HG03432 (cell line): ENCODE measurements at regions not wholly inside any gene's neighbourhood (a gene's known extent, or its start where the extent isn't known, plus 50 kb on each side); places are given as distances from the start of the nearest gene placed in this dataset.
"Not testable (repeated sequence)": the region's sequence is repeated elsewhere in the genome, so short reads cannot be mapped to it uniquely, and the experiment has no call there.

Source experiments
- ATAC-seq: cut with Tn5 transposase; IDR thresholded peaks from one replicate; pipeline ENCODE4 v1.9.1; 2021; ENCODE audit warnings: mild to moderate bottlenecking, moderate library complexity; ENCODE audit not compliant: unreplicated experiment

- no peak for ATAC-seq
Observed at GRCh38 chr4:45283352-45283751, 557.0 kb upstream of the GNPDA2 start.

GRCh38 chr4:45280121-45280520 is 553.8 kb upstream of the GNPDA2 start:
- ATAC-seq, result no peak

- no peak for ATAC-seq
Observed at GRCh38 chr4:45275862-45276261, 549.5 kb upstream of the GNPDA2 start.

GRCh38 chr4:45248106-45248505 is 521.8 kb upstream of the GNPDA2 start:
- ATAC-seq, result not testable (repeated sequence)

GRCh38 chr4:45241976-45242375 is 515.6 kb upstream of the GNPDA2 start:
- no peak for ATAC-seq

GRCh38 chr4:45229206-45229605 is 502.9 kb upstream of the GNPDA2 start:
- no peak for ATAC-seq

GRCh38 chr4:45215976-45216542 is 489.7 kb upstream of the GNPDA2 start:
- ATAC-seq, result no peak

- not testable (repeated sequence) for ATAC-seq
Observed at GRCh38 chr4:45208476-45208875, 482.1 kb upstream of the GNPDA2 start.

GRCh38 chr4:45207864-45208331 is 481.5 kb upstream of the GNPDA2 start:
- ATAC-seq, result not testable (repeated sequence)

- not testable (repeated sequence) for ATAC-seq
Observed at GRCh38 chr4:45207241-45207863, 481.0 kb upstream of the GNPDA2 start.

- no peak for ATAC-seq
Observed at GRCh38 chr4:45199736-45200135, 473.4 kb upstream of the GNPDA2 start.

- no peak for ATAC-seq
Observed at GRCh38 chr4:45188501-45188900, 462.1 kb upstream of the GNPDA2 start.

- no peak for ATAC-seq
Observed at GRCh38 chr4:45186249-45186648, 459.9 kb upstream of the GNPDA2 start.

GRCh38 chr4:45183905-45184304 is 457.5 kb upstream of the GNPDA2 start:
- no peak for ATAC-seq

- no peak for ATAC-seq
Observed at GRCh38 chr4:45172636-45173035, 446.3 kb upstream of the GNPDA2 start.

GRCh38 chr4:45160951-45161350 is 434.6 kb upstream of the GNPDA2 start:
- no peak for ATAC-seq

- ATAC-seq, result no peak
Observed at GRCh38 chr4:45155081-45155777, 428.9 kb upstream of the GNPDA2 start.

GRCh38 chr4:45147866-45148265 is 421.5 kb upstream of the GNPDA2 start:
- ATAC-seq, result no peak

GRCh38 chr4:45131020-45131419 is 404.7 kb upstream of the GNPDA2 start:
- no peak for ATAC-seq

- ATAC-seq, result no peak
Observed at GRCh38 chr4:45122406-45122805, 396.1 kb upstream of the GNPDA2 start.

GRCh38 chr4:45121426-45121975 is 395.1 kb upstream of the GNPDA2 start:
- ATAC-seq, result no peak

GRCh38 chr4:45120163-45120562 is 393.8 kb upstream of the GNPDA2 start:
- peak; percentile 87 for ATAC-seq
